Neuronal stem cell (in vitro differentiated cells): ENCODE measurements at regions not wholly inside any gene's neighbourhood (a gene's known extent, or its start where the extent isn't known, plus 50 kb on each side); places are given as distances from the start of the nearest gene placed in this dataset.

Source experiments
- DNase-seq: peaks from one replicate; pipeline ENCODE4 v3.0.0-alpha.2; 2013; ENCODE audit warnings: low spot score
- H2AFZ ChIP-seq: one replicate; pipeline ENCODE4 v1.6.1; 2013; ENCODE audit warnings: mild to moderate bottlenecking, low read length, inconsistent platforms
- H2AK5ac ChIP-seq: 2 replicates; pipeline ENCODE4 v1.6.1; 2013; ENCODE audit warnings: low read depth, mild to moderate bottlenecking, inconsistent platforms, low read length, moderate library complexity, mixed read lengths
- H2BK120ac ChIP-seq: 2 replicates; pipeline ENCODE4 v1.6.1; 2013; ENCODE audit warnings: low read depth, mild to moderate bottlenecking, inconsistent platforms, low read length, moderate library complexity, mixed read lengths
- H2BK12ac ChIP-seq: one replicate; pipeline ENCODE4 v1.6.1; 2013; ENCODE audit warnings: low read length, inconsistent platforms
- H2BK15ac ChIP-seq: 2 replicates; pipeline ENCODE4 v1.6.1; 2013; ENCODE audit warnings: mild to moderate bottlenecking, low read length, inconsistent platforms, mixed read lengths
- H2BK5ac ChIP-seq: one replicate; pipeline ENCODE4 v1.6.1; 2013; ENCODE audit warnings: inconsistent platforms, mild to moderate bottlenecking, low read length, moderate library complexity
- H3K14ac ChIP-seq: one replicate; pipeline ENCODE4 v1.6.1; 2013; ENCODE audit warnings: low read length, inconsistent platforms
- H3K18ac ChIP-seq: 2 replicates; pipeline ENCODE4 v1.6.1; 2013; ENCODE audit warnings: low read length, inconsistent platforms
- H3K23ac ChIP-seq: 2 replicates; pipeline ENCODE4 v1.6.1; 2013; ENCODE audit warnings: low read depth, mild to moderate bottlenecking, mixed read lengths, low read length, inconsistent platforms; ENCODE audit not compliant: poor library complexity
- H3K27ac ChIP-seq: replicated peaks from 3 replicates; pipeline ENCODE4 v1.5.1; 2013; ENCODE audit warnings: low read length, inconsistent platforms
- H3K27me3 ChIP-seq, 3 experiments: 2 replicates each; pipeline ENCODE4 v1.6.1; 2013; ENCODE audit warnings: low read length in 3 of 3, mild to moderate bottlenecking in 2 of 3, inconsistent platforms in 1 of 3, low read depth in 1 of 3, mixed read lengths in 1 of 3, moderate library complexity in 1 of 3; ENCODE audit not compliant: control insufficient read depth in 3 of 3, insufficient read depth in 3 of 3
- H3K36me3 ChIP-seq, 2 donors: replicated peaks in 1 of 2; 2 replicates each; pipeline ENCODE4 v1.6.1; 2013; ENCODE audit warnings: low read length in 2 of 2; ENCODE audit not compliant: control insufficient read depth in 2 of 2, insufficient read depth in 2 of 2
- H3K4ac ChIP-seq: 2 replicates; pipeline ENCODE4 v1.6.1; 2013; ENCODE audit warnings: inconsistent platforms, mild to moderate bottlenecking, low read length, moderate library complexity
- H3K4me1 ChIP-seq, 2 donors: 1 replicate in 1 of 2; 2 replicates in 1 of 2; pipeline ENCODE4 v1.6.1; 2013; ENCODE audit warnings: low read length in 2 of 2, low read depth in 1 of 2; ENCODE audit not compliant: control insufficient read depth in 2 of 2, insufficient read depth in 1 of 2
- H3K4me2 ChIP-seq: one replicate; pipeline ENCODE4 v1.6.1; 2013; ENCODE audit warnings: mild to moderate bottlenecking, low read length, inconsistent platforms; ENCODE audit not compliant: insufficient read depth, poor library complexity, severe bottlenecking
- H3K4me3 ChIP-seq, 2 donors: 2 replicates each; pipeline ENCODE4 v1.5.1; 2013; ENCODE audit warnings: low read length in 2 of 2, mild to moderate bottlenecking in 2 of 2, inconsistent platforms in 1 of 2, moderate library complexity in 1 of 2
- H3K79me1 ChIP-seq: one replicate; pipeline ENCODE4 v1.6.1; 2013; ENCODE audit warnings: low read depth, mild to moderate bottlenecking, inconsistent platforms, low read length, moderate library complexity
- H3K9ac ChIP-seq: one replicate; pipeline ENCODE4 v1.6.1; 2013; ENCODE audit warnings: mild to moderate bottlenecking, low read depth, low read length, inconsistent platforms; ENCODE audit not compliant: poor library complexity
- H3K9me3 ChIP-seq, 2 donors: replicated peaks in 1 of 2; 2 replicates each; pipeline versions ENCODE3 to v1.6.1; 2013; ENCODE audit warnings: low read length in 2 of 2, mild to moderate bottlenecking in 2 of 2, inconsistent platforms in 1 of 2, low read depth in 1 of 2, mixed read lengths in 1 of 2, moderate library complexity in 1 of 2; ENCODE audit not compliant: control insufficient read depth in 2 of 2, insufficient read depth in 1 of 2
- H4K8ac ChIP-seq: one replicate; pipeline ENCODE4 v1.6.1; 2013; ENCODE audit warnings: low read depth, mild to moderate bottlenecking, inconsistent platforms, low read length, moderate library complexity
- H4K91ac ChIP-seq: one replicate; pipeline ENCODE4 v1.6.1; 2013; ENCODE audit warnings: low read length, low read depth, mild to moderate bottlenecking, inconsistent platforms; ENCODE audit not compliant: poor library complexity
- WGBS, 2 donors: extraction: QIAGEN DNeasy Blood & Tissue Kit; methylation state at CpG; one replicate each; pipeline ENCODE4 v1.1.7; 2013; ENCODE audit warnings: missing lambda C conversion rate in 2 of 2, mixed read lengths in 1 of 2; ENCODE audit not compliant: insufficient read length in 2 of 2, insufficient replicate concordance in 1 of 2; ENCODE audit errors: extremely low coverage in 2 of 2; 5-methylcytosine and 5-hydroxymethylcytosine counted together

GRCh38 chr18:75785206-75785605 lies 357.7 kb upstream of the SMIM21 start:
- no peak overlapping the region for H2BK15ac ChIP-seq

GRCh38 chr18:75784390-75784789 lies 356.9 kb upstream of the SMIM21 start:
- H4K91ac ChIP-seq, result no peak overlapping the region
- H3K4me1 ChIP-seq, result peaks cover 4 to 15% of the 10 kb centered on the region in 2 donors

More at GRCh38 chr18:75785206-75785605, 357.7 kb upstream of the SMIM21 start:
- H2BK5ac ChIP-seq, result no peak overlapping the region
- H2AFZ ChIP-seq, result peak overlapping the region; percentile 84
- no peaks in the 10 kb centered on the region for H3K36me3 ChIP-seq
- H3K14ac ChIP-seq, result no peak overlapping the region
- no peak overlapping the region for H3K23ac ChIP-seq
- H2BK120ac ChIP-seq, result no peak overlapping the region
- H3K9ac ChIP-seq, result no peak overlapping the region
- no peaks in the 10 kb centered on the region for H3K27me3 ChIP-seq
- no peaks in the 10 kb centered on the region for H3K9me3 ChIP-seq
- H3K27ac ChIP-seq, result no peak overlapping the region
- no peak overlapping the region for H2BK12ac ChIP-seq
- no peak overlapping the region for H3K4ac ChIP-seq
- WGBS, 2 donors, result no CpG with 5 or more reads among the region's 2 CpGs
- H3K4me3 ChIP-seq, result no peak overlapping the region
- peaks cover 4 to 15% of the 10 kb centered on the region in 2 donors for H3K4me1 ChIP-seq
- H3K18ac ChIP-seq, result no peak overlapping the region
- no peak overlapping the region for H4K8ac ChIP-seq
- no peak overlapping the region for H2AK5ac ChIP-seq
- H3K4me2 ChIP-seq, result no peak overlapping the region
- no peak overlapping the region for H4K91ac ChIP-seq
- no peaks in the 10 kb centered on the region for H3K79me1 ChIP-seq
- no peak for DNase-seq

GRCh38 chr18:75783566-75784281 lies 356.2 kb upstream of the SMIM21 start:
- H3K4ac ChIP-seq, result no peak overlapping the region
- H2AK5ac ChIP-seq, result no peak overlapping the region
- no peaks in the 10 kb centered on the region for H3K9me3 ChIP-seq
- no peak overlapping the region for H2BK120ac ChIP-seq
- peaks cover 4 to 15% of the 10 kb centered on the region in 2 donors for H3K4me1 ChIP-seq
- no peak overlapping the region for H3K27ac ChIP-seq
- no peak overlapping the region for H3K9ac ChIP-seq
- H2BK15ac ChIP-seq, result no peak overlapping the region
- H4K91ac ChIP-seq, result no peak overlapping the region
- H3K18ac ChIP-seq, result no peak overlapping the region
- no peaks in the 10 kb centered on the region for H3K27me3 ChIP-seq
- H3K79me1 ChIP-seq, result no peaks in the 10 kb centered on the region
- H3K4me3 ChIP-seq, result peak overlapping the region in 1 of 2 donors; percentile 40
- no peak overlapping the region for H3K4me2 ChIP-seq
- H3K14ac ChIP-seq, result no peak overlapping the region
- no peak overlapping the region for H2BK5ac ChIP-seq
- H2AFZ ChIP-seq, result peak overlapping the region; percentile 84
- no peak overlapping the region for H4K8ac ChIP-seq
- no peak overlapping the region for H3K23ac ChIP-seq
- no peak for DNase-seq
- no peaks in the 10 kb centered on the region for H3K36me3 ChIP-seq
- WGBS, 2 donors, result no CpG with 5 or more reads among the region's 14 CpGs
- H2BK12ac ChIP-seq, result no peak overlapping the region

More at GRCh38 chr18:75784390-75784789, 356.9 kb upstream of the SMIM21 start:
- Histone ChIP-seq H3K4me3 (peak overlapping the region in 1 of 2 donors; percentile 40), H2BK15ac (no peak overlapping the region), H3K18ac (no peak overlapping the region), H3K79me1 (no peaks in the 10 kb centered on the region), H3K27me3 (no peaks in the 10 kb centered on the region), H3K4me2 (no peak overlapping the region), H2AFZ (peak overlapping the region; percentile 84), H3K27ac (no peak overlapping the region), H3K4ac (no peak overlapping the region), H2BK120ac (no peak overlapping the region), H3K14ac (no peak overlapping the region), H3K9me3 (no peaks in the 10 kb centered on the region), H3K36me3 (no peaks in the 10 kb centered on the region), H2AK5ac (no peak overlapping the region), H3K9ac (no peak overlapping the region), H3K23ac (no peak overlapping the region), H2BK5ac (no peak overlapping the region), H4K8ac (no peak overlapping the region), H2BK12ac (no peak overlapping the region)
- DNase-seq, result no peak
- no CpG with 5 or more reads among the region's 14 CpGs for WGBS, 2 donors

- Histone ChIP-seq H3K4me2 (no peak overlapping the region), H3K18ac (peak overlapping the region; percentile 70), H2BK120ac (no peak overlapping the region), H3K9me3 (no peaks in the 10 kb centered on the region), H3K4me3 (no peak overlapping the region), H2AK5ac (no peak overlapping the region), H3K36me3 (no peaks in the 10 kb centered on the region), H3K4me1 (peaks cover 4 to 15% of the 10 kb centered on the region in 2 donors), H2BK12ac (no peak overlapping the region), H3K23ac (no peak overlapping the region), H4K91ac (no peak overlapping the region), H3K4ac (no peak overlapping the region), H3K79me1 (no peaks in the 10 kb centered on the region), H3K27me3 (no peaks in the 10 kb centered on the region), H3K9ac (no peak overlapping the region), H2BK5ac (no peak overlapping the region), H3K27ac (no peak overlapping the region), H2BK15ac (no peak overlapping the region), H4K8ac (no peak overlapping the region), H2AFZ (peak overlapping the region; percentile 84), H3K14ac (no peak overlapping the region)
- WGBS, 2 donors, result no CpG with 5 or more reads among the region's 11 CpGs
- no peak for DNase-seq
These were observed 355.3 kb upstream of the SMIM21 start for GRCh38 chr18:75782826-75783225.
